Cardiac fibroblast (primary cell): ENCODE measurements at regions not wholly inside any gene's neighbourhood (a gene's known extent, or its start where the extent isn't known, plus 50 kb on each side); places are given as distances from the start of the nearest gene placed in this dataset.

ENCODE experiments used
- DNase-seq, 2 donors: peaks; one replicate each; pipeline versions ENCODE4 v3.0.0 to v3.0.0-alpha.2; 2010; ENCODE audit warnings: low read depth in 2 of 2
- H3K4me3 ChIP-seq, 2 donors: replicated peaks in 1 of 2; 1 replicate in 1 of 2; 2 replicates in 1 of 2; pipeline ENCODE4 v1.5.1; 2011; ENCODE audit warnings: low read depth in 2 of 2, low read length in 2 of 2, mild to moderate bottlenecking in 2 of 2, moderate library complexity in 1 of 2
- CTCF ChIP-seq: IDR thresholded peaks from one replicate; pipeline ENCODE4 v1.5.1; 2011; ENCODE audit warnings: low read depth, mild to moderate bottlenecking, low read length, inconsistent platforms

GRCh38 chr11:41845066-41845465 is 385.6 kb upstream of the LRRC4C start:
- no peak overlapping the region for H3K4me3 ChIP-seq
- no peak for DNase-seq
- no peak for TF ChIP-seq CTCF

GRCh38 chr11:41848349-41848748 is 388.9 kb upstream of the LRRC4C start:
- no peak for DNase-seq
- no peak overlapping the region for H3K4me3 ChIP-seq
- no peak for TF ChIP-seq CTCF

- no peak overlapping the region for H3K4me3 ChIP-seq
- no peak for DNase-seq
- no peak for TF ChIP-seq CTCF
Observed at GRCh38 chr11:41849250-41849649, 389.8 kb upstream of the LRRC4C start.

- DNase-seq = no peak
- no peak overlapping the region for H3K4me3 ChIP-seq
- TF ChIP-seq CTCF = no peak
Observed at GRCh38 chr11:41851743-41852142, 392.3 kb upstream of the LRRC4C start.

- DNase-seq = no peak
- TF ChIP-seq CTCF = no peak
- no peak overlapping the region for H3K4me3 ChIP-seq
Observed at GRCh38 chr11:41861838-41862237, 402.4 kb upstream of the LRRC4C start.

GRCh38 chr11:41866525-41866924 is 407.1 kb upstream of the LRRC4C start:
- no peak for TF ChIP-seq CTCF
- no peak overlapping the region for H3K4me3 ChIP-seq
- no peak for DNase-seq

- H3K4me3 ChIP-seq = no peak overlapping the region
- DNase-seq = no peak
- TF ChIP-seq CTCF = no peak
Observed at GRCh38 chr11:41868606-41869005, 409.2 kb upstream of the LRRC4C start.
